Activated naive CD4-positive, alpha-beta T cell treated with Interleukin-2 at 50 U/mL for 16 hours (primary cell): ENCODE measurements at regions not wholly inside any gene's neighbourhood (a gene's known extent, or its start where the extent isn't known, plus 50 kb on each side); places are given as distances from the start of the nearest gene placed in this dataset.
"Not testable (repeated sequence)": the region's sequence is repeated elsewhere in the genome, so short reads cannot be mapped to it uniquely, and the experiment has no call there.

ENCODE experiments used
- DNase-seq: peaks from one replicate; pipeline ENCODE4 v3.0.0-alpha.2; 2020

- no peak for DNase-seq
Observed at GRCh38 chr6:119929121-119929520, 579.6 kb upstream of the MAN1A1 start.

GRCh38 chr6:119924888-119925287, 575.3 kb upstream of the MAN1A1 start:
- not testable (repeated sequence) for DNase-seq

GRCh38 chr6:119922814-119923213, 573.3 kb upstream of the MAN1A1 start:
- DNase-seq: no peak

DNA sequence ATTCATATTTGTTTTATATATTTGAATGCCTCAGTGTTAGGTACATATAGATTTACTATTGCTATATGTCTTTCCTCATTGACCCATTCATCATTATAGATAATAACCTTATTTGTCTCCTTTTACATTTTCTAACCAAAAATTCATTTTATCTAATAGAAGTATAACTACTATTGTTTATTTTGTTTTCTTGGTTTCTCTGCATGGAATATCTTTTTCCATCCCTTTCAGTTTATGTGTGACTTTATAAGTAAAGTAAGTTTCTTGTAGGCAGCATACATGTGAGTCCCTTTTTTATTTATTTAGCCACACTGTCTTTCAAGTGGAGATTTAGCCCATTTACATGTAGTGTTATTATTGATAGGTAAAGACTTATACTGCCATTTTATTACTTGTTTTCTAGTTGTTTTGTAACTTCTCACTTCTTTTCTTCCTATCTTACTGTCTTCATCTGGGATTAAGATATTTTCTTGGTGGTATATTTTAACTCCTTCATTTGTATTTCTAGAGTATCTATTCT, 572.0 kb upstream of the MAN1A1 start:
- DNase-seq: no peak

GRCh38 chr6:119917186-119917585, 567.6 kb upstream of the MAN1A1 start:
- DNase-seq: no peak

DNA sequence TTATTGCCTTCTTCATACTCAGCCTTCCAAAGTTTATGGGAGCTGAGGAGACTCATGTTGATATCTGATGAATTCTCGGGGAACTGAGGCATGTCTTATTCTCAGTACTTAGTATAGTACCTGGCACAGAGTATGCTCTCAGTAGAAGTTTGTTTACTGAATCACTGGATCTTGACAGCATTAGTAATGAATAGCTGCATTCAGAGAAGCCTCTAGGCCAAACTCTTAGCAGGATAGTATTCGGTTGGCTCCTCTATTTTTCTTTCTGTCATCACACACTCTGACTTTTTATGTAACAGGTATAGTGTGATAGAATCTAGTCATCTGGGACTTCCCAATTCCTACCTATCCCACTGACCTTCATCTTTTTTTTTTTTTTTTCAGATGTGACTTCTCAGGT, 566.4 kb upstream of the MAN1A1 start:
- DNase-seq: no peak

DNA sequence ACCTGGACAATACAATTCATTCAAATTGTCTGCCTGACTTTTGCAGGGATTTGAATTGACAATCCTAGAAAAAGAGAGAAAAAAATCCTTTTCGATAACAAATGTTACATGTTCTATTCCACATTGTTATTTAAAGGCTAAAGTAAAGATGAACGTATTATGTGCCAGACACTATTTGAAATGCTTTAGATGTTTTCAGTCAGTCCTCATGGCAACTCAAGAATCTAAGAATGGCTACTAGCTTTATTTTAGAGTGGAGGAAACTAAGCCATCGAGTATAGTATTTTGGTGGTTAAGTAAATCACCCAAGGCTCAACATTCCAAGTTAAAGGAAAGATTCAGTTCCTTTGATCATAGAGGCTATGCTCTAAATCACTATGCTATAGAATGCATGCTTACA, 558.6 kb upstream of the MAN1A1 start:
- no peak for DNase-seq

DNA sequence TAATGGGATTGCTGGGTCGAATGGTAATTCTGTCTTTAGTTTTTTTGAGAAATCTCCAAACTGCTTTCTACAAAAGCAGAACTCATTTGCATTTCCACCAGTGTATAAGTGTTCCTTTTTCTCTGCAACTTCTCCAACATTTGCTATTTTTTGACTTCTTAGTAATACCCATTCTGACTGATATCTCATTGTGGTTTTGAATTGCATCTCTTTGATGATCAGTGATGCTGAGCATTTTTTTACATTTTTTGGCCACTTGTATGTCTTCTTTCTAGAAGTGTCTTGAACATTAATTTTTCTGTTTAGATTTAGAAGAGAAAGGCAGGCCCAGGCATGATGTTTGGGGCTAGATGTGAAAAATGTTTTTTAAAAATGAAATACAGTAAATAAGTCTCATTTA, 553.1 kb upstream of the MAN1A1 start:
- DNase-seq: no peak

GRCh38 chr6:119896806-119897205, 547.2 kb upstream of the MAN1A1 start:
- no peak for DNase-seq

- no peak for DNase-seq
Observed at GRCh38 chr6:119895626-119896025, 546.1 kb upstream of the MAN1A1 start.

- no peak for DNase-seq
Observed at GRCh38 chr6:119894811-119895210, 545.2 kb upstream of the MAN1A1 start.

GRCh38 chr6:119891644-119892043, 542.1 kb upstream of the MAN1A1 start:
- no peak for DNase-seq

DNA sequence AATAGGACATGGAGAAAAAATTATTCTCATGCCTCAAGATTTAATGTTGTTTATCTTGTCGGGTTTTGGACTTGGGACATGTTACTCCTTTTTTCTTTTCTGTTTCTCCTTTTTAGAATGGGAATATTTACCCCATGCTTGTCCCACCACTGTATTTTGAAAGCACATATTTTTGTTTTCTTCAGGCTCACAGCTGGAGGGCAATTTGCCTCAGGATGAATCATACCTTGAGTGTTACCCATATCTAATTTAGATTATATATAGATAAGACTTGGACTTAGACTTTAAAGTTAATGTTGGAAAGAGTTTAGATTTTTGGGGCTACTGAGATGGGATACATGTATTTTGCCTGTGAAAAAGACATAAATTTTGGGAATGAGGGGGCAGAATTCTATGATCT, 541.6 kb upstream of the MAN1A1 start:
- no peak for DNase-seq

- DNase-seq: no peak
Observed at GRCh38 chr6:119890470-119890869, 540.9 kb upstream of the MAN1A1 start.

GRCh38 chr6:119887666-119888065, 538.1 kb upstream of the MAN1A1 start:
- no peak for DNase-seq

GRCh38 chr6:119881416-119881815, 531.9 kb upstream of the MAN1A1 start:
- no peak for DNase-seq

DNA sequence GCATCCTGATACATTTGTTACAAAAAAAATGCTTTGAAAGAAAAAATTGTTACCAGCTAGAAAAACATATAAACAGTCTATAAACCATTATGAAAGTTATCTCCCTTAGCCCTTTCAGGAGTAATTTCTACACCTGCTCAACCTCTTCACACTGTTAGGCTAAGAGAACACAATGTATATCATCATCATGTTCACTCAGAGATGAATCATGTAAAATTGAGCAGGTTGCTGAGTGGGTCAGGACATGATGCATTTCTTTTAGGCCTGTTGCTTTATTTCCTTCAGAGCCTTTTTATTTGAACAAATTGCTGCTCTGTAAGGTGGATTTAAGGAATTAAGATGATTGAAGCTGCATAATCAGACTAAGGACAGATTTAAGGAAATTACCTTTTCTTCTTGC, 531.3 kb upstream of the MAN1A1 start:
- DNase-seq: no peak

DNA sequence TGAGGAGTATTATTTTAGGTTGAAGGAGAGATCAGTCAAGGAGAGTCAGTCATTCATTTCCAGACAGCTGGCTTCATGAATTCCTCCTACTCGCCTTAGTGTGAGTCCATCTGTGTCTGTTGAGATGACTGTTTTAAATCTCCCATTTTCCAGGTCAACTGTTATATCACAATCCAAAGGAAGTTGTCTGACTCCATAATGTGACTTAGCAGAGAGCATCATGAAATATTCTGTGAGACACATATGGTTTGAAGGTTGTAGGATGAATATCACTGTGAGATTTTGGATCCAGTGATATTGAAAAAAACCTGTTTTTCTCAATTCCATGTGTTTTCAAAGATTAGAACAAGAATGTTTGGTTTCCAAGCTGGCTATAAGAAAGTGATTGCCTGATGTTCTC, 530.2 kb upstream of the MAN1A1 start:
- DNase-seq: no peak

DNA sequence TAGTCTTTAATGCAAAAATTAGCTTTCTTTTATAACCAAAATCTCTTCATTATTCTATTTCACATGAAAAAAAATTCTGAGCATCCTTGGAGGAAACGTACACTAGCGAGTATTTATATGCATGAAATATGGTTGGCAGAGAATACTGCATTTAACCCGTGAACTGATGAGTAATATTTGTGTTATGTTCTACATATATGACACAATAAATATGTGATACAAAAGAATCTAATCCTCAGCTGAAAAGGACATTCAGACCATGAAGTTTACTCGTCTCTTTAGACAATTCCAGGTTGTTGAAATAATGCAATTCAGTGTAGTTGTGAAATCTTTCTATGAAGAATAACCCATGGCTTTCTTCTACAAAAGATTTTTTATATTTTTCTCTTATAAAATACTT, 524.8 kb upstream of the MAN1A1 start:
- no peak for DNase-seq

GRCh38 chr6:119873107-119873506, 523.5 kb upstream of the MAN1A1 start:
- no peak for DNase-seq

GRCh38 chr6:119871520-119871919, 522.0 kb upstream of the MAN1A1 start:
- DNase-seq: no peak

GRCh38 chr6:119865466-119866350, 516.1 kb upstream of the MAN1A1 start:
- DNase-seq: no peak

GRCh38 chr6:119862719-119863118, 513.2 kb upstream of the MAN1A1 start:
- no peak for DNase-seq

GRCh38 chr6:119858901-119859300, 509.3 kb upstream of the MAN1A1 start:
- DNase-seq: no peak

- DNase-seq: peak; percentile 10
Observed at GRCh38 chr6:119856136-119856535, 506.6 kb upstream of the MAN1A1 start.
